HG02970 (cell line): ENCODE measurements at regions not wholly inside any gene's neighbourhood (a gene's known extent, or its start where the extent isn't known, plus 50 kb on each side); places are given as distances from the start of the nearest gene placed in this dataset.
"Not testable (repeated sequence)": the region's sequence is repeated elsewhere in the genome, so short reads cannot be mapped to it uniquely, and the experiment has no call there.

ENCODE experiments used
- ATAC-seq: cut with Tn5 transposase; IDR thresholded peaks from one replicate; pipeline ENCODE4 v1.9.1; 2021; ENCODE audit warnings: mild to moderate bottlenecking, moderate library complexity, moderate number of reproducible peaks; ENCODE audit not compliant: unreplicated experiment, low FRiP score

GRCh38 chr12:28683366-28683765 lies 465.7 kb upstream of the FAR2 start:
- ATAC-seq, result no peak

- ATAC-seq, result no peak
Measured at GRCh38 chr12:28689398-28690175, 459.5 kb upstream of the FAR2 start.

GRCh38 chr12:28693565-28694219 lies 455.4 kb upstream of the FAR2 start:
- no peak for ATAC-seq

DNA sequence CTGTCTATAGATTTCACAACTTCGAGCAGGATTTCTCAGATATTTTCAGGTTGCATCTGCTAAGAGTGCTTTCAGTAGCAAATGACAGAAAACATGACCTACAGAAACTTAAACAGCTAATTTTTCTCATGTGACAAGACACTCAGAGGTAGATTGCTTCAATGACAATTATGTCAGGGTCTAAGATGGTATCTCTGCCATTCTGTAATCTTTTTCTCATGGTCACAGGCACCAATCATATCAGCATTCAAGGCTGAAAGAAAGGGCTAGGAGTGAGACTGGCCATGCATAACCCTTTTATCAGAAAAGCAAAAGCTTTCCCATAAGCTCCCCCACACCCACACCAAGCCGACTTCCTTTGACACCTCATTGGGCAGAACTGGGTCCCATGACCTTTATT lies 450.5 kb upstream of the FAR2 start:
- ATAC-seq, result no peak

DNA sequence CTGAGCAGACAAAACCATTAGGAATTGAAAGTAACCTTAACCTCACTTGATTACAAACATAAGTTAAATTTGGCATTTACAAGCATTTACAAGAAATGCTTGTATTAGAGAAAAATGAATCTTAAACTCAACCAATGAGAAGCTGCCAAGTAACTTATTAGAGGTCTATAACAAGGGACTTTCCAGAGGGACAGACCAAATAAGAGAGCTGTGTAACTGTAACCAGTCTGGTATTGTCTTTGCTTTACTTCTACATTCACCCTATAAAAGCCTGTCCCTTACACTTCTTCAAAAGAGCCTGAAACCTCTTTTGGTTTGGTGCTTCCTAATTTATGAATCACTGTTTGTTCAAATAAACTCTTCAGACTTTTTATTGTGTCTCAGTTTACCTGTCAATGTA lies 450.0 kb upstream of the FAR2 start:
- no peak for ATAC-seq

GRCh38 chr12:28700161-28700560 lies 448.9 kb upstream of the FAR2 start:
- ATAC-seq, result no peak

- ATAC-seq, result no peak
Measured at GRCh38 chr12:28704477-28705169, 444.5 kb upstream of the FAR2 start.

DNA sequence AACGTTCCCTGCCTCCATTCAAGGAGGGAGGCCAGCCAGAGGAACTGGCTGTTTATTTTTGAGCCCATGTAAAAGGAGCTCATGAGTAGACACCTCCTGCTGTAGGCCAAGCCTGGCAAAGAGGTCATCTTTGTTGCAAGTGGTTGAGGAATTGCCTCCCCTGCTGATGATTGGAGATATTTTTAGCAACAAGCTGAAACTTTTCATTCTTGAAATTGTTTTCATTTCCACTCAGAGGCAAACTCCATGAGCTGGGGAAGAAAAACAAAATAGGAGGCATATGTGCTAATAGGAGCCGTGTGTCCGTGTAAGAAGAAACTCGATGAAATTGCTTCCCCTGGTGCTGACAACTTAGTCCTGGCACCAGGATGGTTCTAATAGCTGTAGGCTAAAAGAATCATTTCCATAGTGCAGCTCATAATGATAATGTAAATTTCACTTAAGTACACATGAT lies 440.1 kb upstream of the FAR2 start:
- no peak for ATAC-seq

- no peak for ATAC-seq
Measured at GRCh38 chr12:28709986-28710685, 438.9 kb upstream of the FAR2 start.

- ATAC-seq, result no peak
Measured at GRCh38 chr12:28710882-28711281, 438.2 kb upstream of the FAR2 start.

- no peak for ATAC-seq
Measured at GRCh38 chr12:28711421-28711820, 437.7 kb upstream of the FAR2 start.

DNA sequence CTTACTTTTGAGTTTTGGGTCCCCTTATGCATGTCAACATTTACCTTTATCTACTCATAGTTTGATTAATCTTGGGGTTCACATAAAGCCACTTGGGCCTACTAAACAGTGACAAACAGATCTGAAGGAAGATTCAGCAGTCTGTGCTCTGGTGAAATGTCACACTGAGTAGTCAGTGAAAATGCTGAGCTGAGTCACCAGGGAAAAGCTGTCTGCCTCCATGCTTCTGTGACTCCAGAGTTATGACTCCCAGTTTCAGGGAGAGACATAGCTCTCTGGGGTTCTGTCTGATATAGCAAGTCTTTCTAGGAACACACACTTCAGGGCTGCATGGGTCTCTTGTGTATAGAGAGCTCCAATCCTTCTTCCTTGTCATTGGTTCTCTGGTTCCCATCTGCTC lies 406.3 kb upstream of the FAR2 start:
- no peak for ATAC-seq

- no peak for ATAC-seq
Measured at GRCh38 chr12:28746734-28747325, 402.2 kb upstream of the FAR2 start.

- no peak for ATAC-seq
Measured at GRCh38 chr12:28750946-28751685, 398.0 kb upstream of the FAR2 start.

DNA sequence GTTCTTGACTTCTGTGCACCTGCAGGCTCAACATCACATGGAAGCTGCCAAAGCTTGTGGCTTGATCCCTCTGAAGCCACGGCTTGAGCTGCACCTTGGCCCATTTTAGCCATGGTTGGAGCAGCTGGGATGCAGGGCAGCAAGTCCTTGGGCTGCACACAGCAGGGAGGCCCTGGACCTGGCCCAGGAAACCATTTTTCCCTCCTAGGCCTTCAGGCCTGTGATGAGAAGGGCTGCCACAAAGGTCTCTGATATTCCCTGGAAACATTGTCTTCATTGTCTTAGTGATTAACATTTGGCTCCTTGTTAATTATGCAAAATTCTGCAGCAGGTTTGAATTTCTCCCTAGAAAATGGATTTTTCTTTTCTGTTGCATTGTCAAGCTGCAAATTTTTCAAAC lies 394.1 kb upstream of the FAR2 start:
- ATAC-seq, result no peak

- ATAC-seq, result no peak
Measured at GRCh38 chr12:28759333-28759732, 389.7 kb upstream of the FAR2 start.

GRCh38 chr12:28760040-28760903 lies 388.8 kb upstream of the FAR2 start:
- not testable (repeated sequence) for ATAC-seq

- ATAC-seq, result not testable (repeated sequence)
Measured at GRCh38 chr12:28761897-28762296, 387.2 kb upstream of the FAR2 start.

DNA sequence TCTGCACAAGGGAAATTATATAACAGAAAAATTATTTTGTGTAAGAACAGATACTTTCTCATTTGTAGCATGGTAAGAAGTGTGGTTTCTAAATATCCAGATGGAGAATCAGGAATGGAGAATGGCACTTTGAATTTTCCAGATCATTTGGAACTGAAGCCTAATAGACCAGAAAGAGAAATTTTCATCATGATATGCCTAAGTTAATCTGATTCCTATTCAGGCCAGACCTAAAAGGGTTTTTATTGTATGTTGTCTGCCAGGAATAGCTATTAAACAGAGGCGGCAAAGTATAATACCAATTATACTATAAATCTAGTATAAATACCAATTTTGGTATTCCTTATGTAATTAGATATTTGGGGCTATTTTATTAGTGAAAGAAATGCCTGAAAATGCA lies 382.7 kb upstream of the FAR2 start:
- no peak for ATAC-seq
